SU-DHL-6 (cell line): ENCODE measurements at regions not wholly inside any gene's neighbourhood (a gene's known extent, or its start where the extent isn't known, plus 50 kb on each side); places are given as distances from the start of the nearest gene placed in this dataset.
"Not testable (repeated sequence)": the region's sequence is repeated elsewhere in the genome, so short reads cannot be mapped to it uniquely, and the experiment has no call there.

Experiments used
- H2AFZ ChIP-seq: fragments of 200-600 bp; sonication (generic); 2 replicates; pipeline ENCODE4 v1.6.1; 2014; ENCODE audit warnings: low read depth, mild to moderate bottlenecking, moderate library complexity, mixed read lengths, antibody characterized with exemption, low read length; ENCODE audit not compliant: severe bottlenecking
- H3F3A ChIP-seq: fragments of 200-600 bp; shearing (Covaris generic); 2 replicates; pipeline ENCODE4 v1.6.0; 2016; ENCODE audit warnings: antibody characterized with exemption, mild to moderate bottlenecking; ENCODE audit not compliant: insufficient read depth
- H3K27ac ChIP-seq: fragments of 200-600 bp; sonication (generic); 2 replicates; pipeline ENCODE4 v1.5.1; 2016; ENCODE audit warnings: low read depth, mild to moderate bottlenecking, low read length, moderate library complexity, mixed read lengths
- H3K27me3 ChIP-seq: fragments of 200-600 bp; sonication (generic), shearing (Covaris generic); 2 replicates; pipeline ENCODE4 v1.6.0; 2014; ENCODE audit warnings: mild to moderate bottlenecking, low read length
- H3K36me3 ChIP-seq: fragments of 200-600 bp; sonication (generic); 2 replicates; pipeline ENCODE4 v1.6.1; 2014; ENCODE audit warnings: mild to moderate bottlenecking, low read length, mixed read lengths
- H3K4me2 ChIP-seq: fragments of 300-600, 200-600 bp; shearing (Covaris generic), sonication (generic); 2 replicates; pipeline ENCODE4 v1.6.0; 2014; ENCODE audit warnings: low read length, low read depth, mild to moderate bottlenecking; ENCODE audit not compliant: poor library complexity, severe bottlenecking
- H3K4me3 ChIP-seq: fragments of 200-600 bp; sonication (generic); 2 replicates; pipeline ENCODE4 v1.5.1; 2014; ENCODE audit warnings: antibody characterized with exemption, low read length, mild to moderate bottlenecking, mixed read lengths; ENCODE audit not compliant: insufficient read depth, poor library complexity, severe bottlenecking
- H3K79me2 ChIP-seq: fragments of 200-600 bp; sonication (generic); 2 replicates; pipeline ENCODE4 v1.6.1; 2014; ENCODE audit warnings: mild to moderate bottlenecking, low read length, moderate library complexity; ENCODE audit not compliant: insufficient read depth
- H3K9ac ChIP-seq: fragments of 200-600 bp; sonication (generic); 2 replicates; pipeline ENCODE4 v1.7.0; 2014; ENCODE audit warnings: mild to moderate bottlenecking, low read length
- H3K9me2 ChIP-seq: fragments of 200-600 bp; sonication (generic); replicated peaks from 2 replicates; pipeline ENCODE4 v1.6.1; 2014; ENCODE audit warnings: low read length; ENCODE audit not compliant: insufficient read depth
- H3K9me3 ChIP-seq: fragments of 200-600 bp; sonication (generic); 2 replicates; pipeline ENCODE4 v1.6.1; 2014; ENCODE audit warnings: low read length, mixed read lengths; ENCODE audit not compliant: insufficient read depth
- H4K20me1 ChIP-seq: fragments of 200-600 bp; sonication (generic); 2 replicates; pipeline ENCODE4 v1.6.1; 2014; ENCODE audit warnings: low read depth, mild to moderate bottlenecking, antibody characterized with exemption, low read length, moderate library complexity, mixed read lengths
- EZH2phosphoT487 ChIP-seq: fragments of 200-600 bp; sonication (generic), shearing (Covaris generic); conservative IDR thresholded peaks from 2 replicates; pipeline ENCODE4 v1.6.1; 2018; ENCODE audit warnings: mild to moderate bottlenecking, antibody characterized with exemption, low read length, moderate library complexity, mixed read lengths
- TF ChIP-seq, protein P1 (sequence below): fragments of 200-600 bp; sonication (generic); IDR thresholded peaks from one replicate; pipeline ENCODE4 v1.5.1; 2017; ENCODE audit warnings: antibody characterized with exemption, mild to moderate bottlenecking, low read length, moderate library complexity; ENCODE audit not compliant: insufficient read depth, poor library complexity, severe bottlenecking

DNA sequence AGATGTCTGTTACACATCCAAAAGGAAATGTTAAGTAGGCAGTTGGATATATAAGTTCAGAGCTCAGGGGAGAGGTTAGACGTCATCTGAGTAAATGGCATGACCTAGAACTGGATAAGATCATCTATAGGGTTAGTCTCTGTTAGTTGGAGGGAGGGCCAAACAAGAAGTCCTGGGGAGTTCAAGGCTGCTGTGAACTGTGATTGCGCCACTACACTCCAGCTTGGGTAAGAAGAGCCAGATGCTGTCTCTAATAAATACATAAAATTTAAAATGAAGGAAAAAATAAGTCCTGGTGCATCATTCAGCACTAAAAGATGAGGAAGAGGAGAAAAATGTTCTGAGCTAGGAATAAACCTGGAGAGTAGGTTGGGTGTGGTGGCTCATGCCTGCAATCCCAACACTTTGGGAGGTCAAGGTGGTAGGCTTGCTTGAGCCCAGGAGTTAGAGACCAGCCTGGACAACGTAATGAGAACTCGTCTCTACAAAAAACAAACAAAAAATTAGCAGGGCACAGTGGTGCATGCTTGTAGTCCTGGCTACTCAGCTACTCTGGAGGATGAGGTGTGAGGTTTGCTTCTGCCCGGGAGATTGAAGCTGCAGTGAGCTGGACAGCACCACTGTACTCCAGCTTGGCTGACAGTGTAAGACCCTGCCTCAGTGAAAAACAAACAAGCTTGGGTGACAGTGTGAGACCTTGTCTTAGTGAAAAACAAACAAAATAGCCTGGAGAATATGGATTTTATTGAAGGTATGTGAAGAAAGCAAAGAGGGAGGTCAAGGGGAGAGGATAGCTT, 123.6 kb downstream of the ACTBL2 start:
- Histone ChIP-seq H3K4me2 (no peak overlapping the region), H3K9me2 (no peaks in the 10 kb centered on the region), H4K20me1 (no peaks in the 10 kb centered on the region), H3K79me2 (no peaks in the 10 kb centered on the region), H3K27ac (no peak overlapping the region), H3K9ac (no peak overlapping the region), H3K4me3 (no peak overlapping the region), H3F3A (no peaks in the 10 kb centered on the region), H3K36me3 (no peaks in the 10 kb centered on the region), H3K27me3 (no peaks in the 10 kb centered on the region), H2AFZ (no peak overlapping the region), H3K9me3 (no peaks in the 10 kb centered on the region)
- TF ChIP-seq EZH2phosphoT487, result no peak
- TF ChIP-seq, protein P1, sequence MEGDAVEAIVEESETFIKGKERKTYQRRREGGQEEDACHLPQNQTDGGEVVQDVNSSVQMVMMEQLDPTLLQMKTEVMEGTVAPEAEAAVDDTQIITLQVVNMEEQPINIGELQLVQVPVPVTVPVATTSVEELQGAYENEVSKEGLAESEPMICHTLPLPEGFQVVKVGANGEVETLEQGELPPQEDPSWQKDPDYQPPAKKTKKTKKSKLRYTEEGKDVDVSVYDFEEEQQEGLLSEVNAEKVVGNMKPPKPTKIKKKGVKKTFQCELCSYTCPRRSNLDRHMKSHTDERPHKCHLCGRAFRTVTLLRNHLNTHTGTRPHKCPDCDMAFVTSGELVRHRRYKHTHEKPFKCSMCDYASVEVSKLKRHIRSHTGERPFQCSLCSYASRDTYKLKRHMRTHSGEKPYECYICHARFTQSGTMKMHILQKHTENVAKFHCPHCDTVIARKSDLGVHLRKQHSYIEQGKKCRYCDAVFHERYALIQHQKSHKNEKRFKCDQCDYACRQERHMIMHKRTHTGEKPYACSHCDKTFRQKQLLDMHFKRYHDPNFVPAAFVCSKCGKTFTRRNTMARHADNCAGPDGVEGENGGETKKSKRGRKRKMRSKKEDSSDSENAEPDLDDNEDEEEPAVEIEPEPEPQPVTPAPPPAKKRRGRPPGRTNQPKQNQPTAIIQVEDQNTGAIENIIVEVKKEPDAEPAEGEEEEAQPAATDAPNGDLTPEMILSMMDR, result no peak

DNA sequence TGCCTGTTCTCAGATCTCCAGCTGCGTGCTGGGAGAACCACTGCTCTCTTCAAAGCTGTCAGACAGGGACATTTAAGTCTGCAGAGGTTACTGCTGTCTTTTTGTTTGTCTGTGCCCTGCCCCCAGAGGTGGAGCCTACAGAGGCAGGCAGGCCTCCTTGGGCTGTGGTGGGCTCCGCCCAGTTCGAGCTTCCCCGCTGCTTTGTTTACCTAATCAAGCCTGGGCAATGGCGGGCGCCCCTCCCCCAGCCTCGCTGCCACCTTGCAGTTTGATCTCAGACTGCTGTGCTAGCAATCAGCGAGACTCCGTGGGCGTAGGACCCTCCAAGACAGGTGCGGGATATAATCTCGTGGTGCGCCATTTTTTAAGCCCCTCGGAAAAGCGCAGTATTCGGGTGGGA, 125.8 kb downstream of the ACTBL2 start:
- not testable (repeated sequence) for H3K27me3 ChIP-seq, H3K9ac ChIP-seq, H3K79me2 ChIP-seq, H4K20me1 ChIP-seq, H3K27ac ChIP-seq, H3K4me3 ChIP-seq, H3K4me2 ChIP-seq, H2AFZ ChIP-seq, H3K9me2 ChIP-seq, H3K36me3 ChIP-seq, H3F3A ChIP-seq, H3K9me3 ChIP-seq

DNA sequence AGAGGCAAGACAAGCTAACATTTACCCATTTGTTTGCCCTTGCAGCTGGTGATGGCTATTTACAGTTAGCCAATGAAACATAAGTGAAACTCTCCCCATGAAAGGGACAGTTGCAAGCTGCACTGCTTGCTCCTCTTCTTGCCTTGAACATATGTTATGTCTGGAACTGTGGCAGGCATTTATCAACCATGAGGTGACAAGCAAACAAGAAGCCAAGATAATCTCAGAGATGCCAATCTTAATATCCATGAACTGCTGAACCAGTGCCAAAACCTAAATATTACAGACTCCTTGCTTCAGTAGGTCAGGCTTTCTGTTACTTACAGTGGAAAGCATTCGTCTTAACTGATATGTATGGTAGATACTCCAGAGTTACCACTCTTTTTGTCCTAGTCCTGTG, 133.4 kb downstream of the ACTBL2 start:
- Histone ChIP-seq H3K9ac (no peak overlapping the region), H3K4me3 (no peak overlapping the region), H3K9me2 (no peaks in the 10 kb centered on the region), H3K4me2 (no peak overlapping the region), H2AFZ (no peak overlapping the region), H3K9me3 (no peaks in the 10 kb centered on the region), H4K20me1 (no peaks in the 10 kb centered on the region), H3K36me3 (no peaks in the 10 kb centered on the region), H3F3A (no peaks in the 10 kb centered on the region), H3K27me3 (no peaks in the 10 kb centered on the region), H3K27ac (no peak overlapping the region), H3K79me2 (no peaks in the 10 kb centered on the region)
- TF ChIP-seq EZH2phosphoT487, result no peak
- TF ChIP-seq, protein P1, result no peak

DNA sequence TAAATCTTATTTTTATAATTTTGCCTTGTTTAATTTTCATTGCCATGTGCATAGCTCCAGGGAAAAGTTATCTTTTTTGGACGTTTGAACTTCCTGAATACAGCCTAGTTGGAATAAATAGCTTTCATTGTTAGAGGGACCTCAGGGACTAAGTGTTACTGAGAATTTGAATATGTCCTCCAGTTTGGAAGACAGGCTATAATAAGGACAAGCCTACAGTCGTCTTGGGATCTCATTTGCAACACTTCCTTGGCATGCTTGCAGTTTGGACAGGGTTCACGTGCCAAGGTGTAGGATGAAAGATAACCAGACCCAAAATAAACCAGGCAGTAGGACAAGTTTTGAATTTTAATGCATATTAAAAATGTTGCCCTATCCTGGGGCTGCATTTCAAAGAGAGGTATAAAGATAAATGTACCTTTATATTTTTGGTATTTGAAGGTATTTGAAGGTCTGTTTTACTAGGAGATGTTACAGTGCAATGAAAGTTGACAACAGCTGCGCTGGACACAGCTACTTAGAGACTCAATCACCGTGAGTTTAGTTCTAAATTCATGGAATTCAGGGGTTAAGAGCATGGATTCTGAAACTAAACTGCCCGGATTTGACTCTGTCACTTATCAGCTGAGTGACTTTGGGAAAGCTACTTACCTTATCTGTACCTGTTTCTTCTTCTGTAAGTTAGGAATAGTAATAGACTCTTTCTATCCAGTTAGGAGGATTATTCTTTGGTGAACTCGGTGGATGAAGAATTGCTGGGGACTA, 134.1 kb downstream of the ACTBL2 start:
- H3K4me3 ChIP-seq, result no peak overlapping the region
- no peaks in the 10 kb centered on the region for H3K9me2 ChIP-seq

More for the DNA sequence above, 134.1 kb downstream of the ACTBL2 start:
- Histone ChIP-seq H3F3A (no peaks in the 10 kb centered on the region), H3K9ac (no peak overlapping the region), H3K4me2 (no peak overlapping the region), H4K20me1 (no peaks in the 10 kb centered on the region), H2AFZ (no peak overlapping the region), H3K79me2 (no peaks in the 10 kb centered on the region), H3K27me3 (no peaks in the 10 kb centered on the region), H3K36me3 (no peaks in the 10 kb centered on the region), H3K9me3 (no peaks in the 10 kb centered on the region), H3K27ac (no peak overlapping the region)
- TF ChIP-seq EZH2phosphoT487, result no peak
- TF ChIP-seq, protein P1, result no peak
